ENCODE measurements at regions not wholly inside any gene's neighbourhood (a gene's known extent, or its start where the extent isn't known, plus 50 kb on each side); places are given as distances from the start of the nearest gene placed in this dataset.

DNA sequence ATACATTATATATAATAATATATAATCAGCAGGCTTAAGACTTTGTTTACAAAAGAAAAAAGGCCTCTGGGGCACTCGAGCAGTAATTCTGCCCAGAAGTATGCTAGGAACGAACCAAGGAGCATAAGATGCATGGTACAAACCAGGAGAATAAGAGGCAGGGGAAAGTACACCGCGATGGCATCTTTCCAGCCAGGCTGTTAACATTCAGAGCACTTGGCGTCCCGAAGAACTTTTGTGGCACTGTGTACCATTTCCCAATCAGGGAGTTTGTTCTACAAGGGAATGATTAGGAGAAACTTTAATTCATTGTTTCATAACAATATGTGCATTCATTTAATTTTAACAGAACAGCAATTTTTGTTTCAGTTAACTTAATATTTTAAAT lies 125.1 kb downstream of the WT1 start (continued):
- TF ChIP-seq MAFK (IDR thresholded peaks at IDR 0.05; ENCODE audit: partially characterized antibody): no peak
- no peak for TF ChIP-seq NR3C1 (IDR thresholded peaks at IDR 0.05)
- TF ChIP-seq FOXS1 (CRISPR knock-in tag; IDR thresholded peaks at IDR 0.05): no peak
- no peak for TF ChIP-seq ZNF302 (CRISPR knock-in tag; IDR thresholded peaks at IDR 0.05)
- TF ChIP-seq CBX2 (IDR thresholded peaks at IDR 0.05; ENCODE audit: borderline replicate concordance, low read depth): no peak
- no peak for TF ChIP-seq CHD2 (IDR thresholded peaks at IDR 0.05; ENCODE audit: low read length, partially characterized antibody)

DNA sequence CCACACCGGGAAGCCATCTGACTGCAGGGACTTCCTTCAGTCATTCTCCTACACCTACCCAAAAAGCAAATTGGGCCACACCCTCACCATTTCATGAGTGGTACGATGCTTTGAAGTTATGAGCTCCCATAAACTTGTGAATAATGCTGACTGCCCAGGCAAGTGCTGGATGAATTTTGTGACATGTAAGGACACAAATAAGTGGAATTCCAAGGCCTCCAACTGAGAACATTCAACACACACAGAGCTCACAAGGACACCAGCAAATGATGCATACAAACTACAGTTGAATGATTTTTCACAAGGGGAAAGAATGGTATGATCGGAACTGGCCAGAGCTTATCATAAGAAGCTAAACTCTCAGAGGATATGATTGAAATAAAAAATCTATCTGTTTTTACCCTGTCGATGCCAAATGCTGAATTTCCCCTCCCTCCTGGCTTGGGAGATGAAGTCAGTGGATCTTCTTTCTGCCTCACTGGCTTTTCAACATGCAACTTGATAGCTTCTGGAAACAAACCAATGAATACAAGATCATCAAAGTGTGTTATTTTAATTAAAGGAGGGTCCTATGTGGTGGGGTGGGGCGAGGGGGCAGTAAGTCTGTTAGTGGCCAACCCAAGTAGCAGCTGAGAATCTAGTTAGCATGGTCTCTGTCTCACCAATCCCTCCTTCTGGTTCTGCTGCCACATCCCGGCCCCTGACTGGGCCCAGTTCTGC lies 123.8 kb downstream of the WT1 start:
- TF ChIP-seq HEYL (CRISPR knock-in tag; IDR thresholded peaks at IDR 0.05) (no peak), CHD2 (IDR thresholded peaks at IDR 0.05; ENCODE audit: low read length, partially characterized antibody) (no peak), EP300 (IDR thresholded peaks at IDR 0.05) (no peak), ZSCAN20 (CRISPR knock-in tag; IDR thresholded peaks at IDR 0.05) (no peak), RFX5 (IDR thresholded peaks at IDR 0.05) (no peak), RNF2 (IDR thresholded peaks at IDR 0.05; ENCODE audit: borderline replicate concordance, low read depth) (no peak), ZNF302 (CRISPR knock-in tag; IDR thresholded peaks at IDR 0.05) (no peak), HDAC2 (IDR thresholded peaks at IDR 0.05) (no peak)
- TF ChIP-seq, protein P1, sequence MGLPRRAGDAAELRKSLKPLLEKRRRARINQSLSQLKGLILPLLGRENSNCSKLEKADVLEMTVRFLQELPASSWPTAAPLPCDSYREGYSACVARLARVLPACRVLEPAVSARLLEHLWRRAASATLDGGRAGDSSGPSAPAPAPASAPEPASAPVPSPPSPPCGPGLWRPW (IDR thresholded peaks at IDR 0.05): no peak
- TF ChIP-seq, protein P2, sequence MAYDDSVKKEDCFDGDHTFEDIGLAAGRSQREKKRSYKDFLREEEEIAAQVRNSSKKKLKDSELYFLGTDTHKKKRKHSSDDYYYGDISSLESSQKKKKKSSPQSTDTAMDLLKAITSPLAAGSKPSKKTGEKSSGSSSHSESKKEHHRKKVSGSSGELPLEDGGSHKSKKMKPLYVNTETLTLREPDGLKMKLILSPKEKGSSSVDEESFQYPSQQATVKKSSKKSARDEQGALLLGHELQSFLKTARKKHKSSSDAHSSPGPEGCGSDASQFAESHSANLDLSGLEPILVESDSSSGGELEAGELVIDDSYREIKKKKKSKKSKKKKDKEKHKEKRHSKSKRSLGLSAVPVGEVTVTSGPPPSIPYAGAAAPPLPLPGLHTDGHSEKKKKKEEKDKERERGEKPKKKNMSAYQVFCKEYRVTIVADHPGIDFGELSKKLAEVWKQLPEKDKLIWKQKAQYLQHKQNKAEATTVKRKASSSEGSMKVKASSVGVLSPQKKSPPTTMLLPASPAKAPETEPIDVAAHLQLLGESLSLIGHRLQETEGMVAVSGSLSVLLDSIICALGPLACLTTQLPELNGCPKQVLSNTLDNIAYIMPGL (CRISPR knock-in tag; IDR thresholded peaks at IDR 0.05; ENCODE audit: borderline replicate concordance): no peak
- TF ChIP-seq, protein P3, sequence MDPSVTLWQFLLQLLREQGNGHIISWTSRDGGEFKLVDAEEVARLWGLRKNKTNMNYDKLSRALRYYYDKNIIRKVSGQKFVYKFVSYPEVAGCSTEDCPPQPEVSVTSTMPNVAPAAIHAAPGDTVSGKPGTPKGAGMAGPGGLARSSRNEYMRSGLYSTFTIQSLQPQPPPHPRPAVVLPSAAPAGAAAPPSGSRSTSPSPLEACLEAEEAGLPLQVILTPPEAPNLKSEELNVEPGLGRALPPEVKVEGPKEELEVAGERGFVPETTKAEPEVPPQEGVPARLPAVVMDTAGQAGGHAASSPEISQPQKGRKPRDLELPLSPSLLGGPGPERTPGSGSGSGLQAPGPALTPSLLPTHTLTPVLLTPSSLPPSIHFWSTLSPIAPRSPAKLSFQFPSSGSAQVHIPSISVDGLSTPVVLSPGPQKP (IDR thresholded peaks at IDR 0.05; ENCODE audit: low read depth, low read length): no peak

DNA sequence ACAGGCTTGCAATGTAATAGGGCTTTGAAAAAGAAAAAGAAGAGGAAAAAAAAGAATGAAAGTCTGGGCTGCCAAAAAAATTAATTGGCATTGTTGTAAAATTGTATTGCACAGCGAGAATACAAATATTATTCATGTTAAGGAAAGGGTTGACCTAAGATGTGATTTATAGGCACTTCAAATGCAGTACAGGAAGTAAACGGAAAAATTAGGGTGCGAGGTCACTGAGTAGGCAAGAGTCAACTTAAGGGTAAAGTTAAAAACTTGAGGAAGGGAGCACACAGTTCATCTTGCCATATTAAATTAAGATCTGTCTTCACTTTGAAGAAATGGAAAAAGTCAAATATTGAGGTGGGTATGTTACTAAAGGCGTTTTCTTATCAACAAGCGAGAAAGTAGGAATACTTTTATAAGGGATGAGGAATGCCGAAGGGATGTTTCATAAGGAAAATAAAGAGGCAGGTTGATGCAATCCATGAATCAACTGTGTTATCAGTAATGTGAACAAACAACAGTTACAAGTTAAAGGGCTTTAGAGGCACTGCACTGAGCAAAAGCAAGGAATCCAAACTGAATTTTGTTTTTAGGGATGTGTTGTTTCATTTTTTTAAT lies 123.0 kb downstream of the WT1 start:
- 6% methylated on average over 6 of the region's 6 CpGs for WGBS (ENCODE audit: missing lambda C conversion rate)
- CTCF ChIA-PET: interaction anchor here (0.7 to 6.2 kb wide), 9 partner anchors 8 to 68 kb away, joined by 3 to 83 read pairs (median 4); no protein-coding TSS in a partner anchor
- TF ChIP-seq, protein P4, sequence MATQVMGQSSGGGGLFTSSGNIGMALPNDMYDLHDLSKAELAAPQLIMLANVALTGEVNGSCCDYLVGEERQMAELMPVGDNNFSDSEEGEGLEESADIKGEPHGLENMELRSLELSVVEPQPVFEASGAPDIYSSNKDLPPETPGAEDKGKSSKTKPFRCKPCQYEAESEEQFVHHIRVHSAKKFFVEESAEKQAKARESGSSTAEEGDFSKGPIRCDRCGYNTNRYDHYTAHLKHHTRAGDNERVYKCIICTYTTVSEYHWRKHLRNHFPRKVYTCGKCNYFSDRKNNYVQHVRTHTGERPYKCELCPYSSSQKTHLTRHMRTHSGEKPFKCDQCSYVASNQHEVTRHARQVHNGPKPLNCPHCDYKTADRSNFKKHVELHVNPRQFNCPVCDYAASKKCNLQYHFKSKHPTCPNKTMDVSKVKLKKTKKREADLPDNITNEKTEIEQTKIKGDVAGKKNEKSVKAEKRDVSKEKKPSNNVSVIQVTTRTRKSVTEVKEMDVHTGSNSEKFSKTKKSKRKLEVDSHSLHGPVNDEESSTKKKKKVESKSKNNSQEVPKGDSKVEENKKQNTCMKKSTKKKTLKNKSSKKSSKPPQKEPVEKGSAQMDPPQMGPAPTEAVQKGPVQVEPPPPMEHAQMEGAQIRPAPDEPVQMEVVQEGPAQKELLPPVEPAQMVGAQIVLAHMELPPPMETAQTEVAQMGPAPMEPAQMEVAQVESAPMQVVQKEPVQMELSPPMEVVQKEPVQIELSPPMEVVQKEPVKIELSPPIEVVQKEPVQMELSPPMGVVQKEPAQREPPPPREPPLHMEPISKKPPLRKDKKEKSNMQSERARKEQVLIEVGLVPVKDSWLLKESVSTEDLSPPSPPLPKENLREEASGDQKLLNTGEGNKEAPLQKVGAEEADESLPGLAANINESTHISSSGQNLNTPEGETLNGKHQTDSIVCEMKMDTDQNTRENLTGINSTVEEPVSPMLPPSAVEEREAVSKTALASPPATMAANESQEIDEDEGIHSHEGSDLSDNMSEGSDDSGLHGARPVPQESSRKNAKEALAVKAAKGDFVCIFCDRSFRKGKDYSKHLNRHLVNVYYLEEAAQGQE (IDR thresholded peaks at IDR 0.05): no peak
- TF ChIP-seq EP300 (IDR thresholded peaks at IDR 0.05) (peak; percentile 46 to 52; a peak in 2 of 5 replicates), FOXS1 (CRISPR knock-in tag; IDR thresholded peaks at IDR 0.05) (no peak; the same call in 1 of the 2 replicates), MAFK (IDR thresholded peaks at IDR 0.05; ENCODE audit: partially characterized antibody) (no peak), HEYL (CRISPR knock-in tag; IDR thresholded peaks at IDR 0.05) (no peak), ESRRA (IDR thresholded peaks at IDR 0.05; ENCODE audit: borderline replicate concordance, low read length) (no peak), RNF2 (IDR thresholded peaks at IDR 0.05; ENCODE audit: borderline replicate concordance, low read depth) (no peak), HOXB5 (CRISPR knock-in tag; IDR thresholded peaks at IDR 0.05) (no peak), FOSL2 (IDR thresholded peaks at IDR 0.05) (peak; percentile 71; the same call in 1 of the 2 replicates), FOSL2 (CRISPR knock-in tag; IDR thresholded peaks at IDR 0.05) (peak; percentile 70), KDM5A (IDR thresholded peaks at IDR 0.05) (no peak), RCOR1 (IDR thresholded peaks at IDR 0.05; ENCODE audit: low read depth, low read length) (no peak)
- TF ChIP-seq, protein P5, sequence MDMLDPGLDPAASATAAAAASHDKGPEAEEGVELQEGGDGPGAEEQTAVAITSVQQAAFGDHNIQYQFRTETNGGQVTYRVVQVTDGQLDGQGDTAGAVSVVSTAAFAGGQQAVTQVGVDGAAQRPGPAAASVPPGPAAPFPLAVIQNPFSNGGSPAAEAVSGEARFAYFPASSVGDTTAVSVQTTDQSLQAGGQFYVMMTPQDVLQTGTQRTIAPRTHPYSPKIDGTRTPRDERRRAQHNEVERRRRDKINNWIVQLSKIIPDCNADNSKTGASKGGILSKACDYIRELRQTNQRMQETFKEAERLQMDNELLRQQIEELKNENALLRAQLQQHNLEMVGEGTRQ (IDR thresholded peaks at IDR 0.05): no peak

More for the DNA sequence above, 123.8 kb downstream of the WT1 start:
- 83% methylated on average over 6 of the region's 6 CpGs for WGBS (ENCODE audit: missing lambda C conversion rate)
- Histone ChIP-seq H3K9me3 (no peaks in the 10 kb centered on the region), H3K27ac (peak overlapping the region; percentile 80 to 87), H3K4me2 (peak overlapping the region; percentile 74), H3K4me3 (no peak overlapping the region), H3K4me1 (peaks cover 41% of the 10 kb centered on the region)
- ATAC-seq (peak; percentile 5 to 7; a peak in 2 of 6 replicates), FAIRE-seq (no peak), DNase-seq (ENCODE audit: low read depth in 1 of 2, low spot score in 1 of 2) (no peak)
- POLR2A ChIA-PET: no interaction called here
- CTCF ChIA-PET: interaction anchor here (0.9 to 6.2 kb wide), 3 partner anchors 9 to 14 kb away, joined by 4 to 83 read pairs (median 18); no protein-coding TSS in a partner anchor

More for the DNA sequence above, 123.0 kb downstream of the WT1 start:
- POLR2A ChIA-PET: interaction anchor here (0.8 to 1.1 kb wide), 3 partner anchors 9 to 21 kb away, joined by 3 to 5 read pairs (median 3); no protein-coding TSS in a partner anchor
- Histone ChIP-seq H3K27ac (peak overlapping the region; percentile 80 to 87), H3K4me2 (peak overlapping the region; percentile 74), H3K4me3 (peak overlapping the region; percentile 18; the same call in 1 of the 3 replicates), H3K4me1 (peaks cover 41% of the 10 kb centered on the region), H3K9me3 (no peaks in the 10 kb centered on the region)
- peak; percentile 24 to 67 for DNase-seq (ENCODE audit: low read depth in 1 of 2, low spot score in 1 of 2)
- ATAC-seq: peak; percentile 74 to 82
- peak; percentile 28 for FAIRE-seq

Measured in A549 (cell line).